ENCODE measurements at regions not wholly inside any gene's neighbourhood (a gene's known extent, or its start where the extent isn't known, plus 50 kb on each side); places are given as distances from the start of the nearest gene placed in this dataset.

DNA sequence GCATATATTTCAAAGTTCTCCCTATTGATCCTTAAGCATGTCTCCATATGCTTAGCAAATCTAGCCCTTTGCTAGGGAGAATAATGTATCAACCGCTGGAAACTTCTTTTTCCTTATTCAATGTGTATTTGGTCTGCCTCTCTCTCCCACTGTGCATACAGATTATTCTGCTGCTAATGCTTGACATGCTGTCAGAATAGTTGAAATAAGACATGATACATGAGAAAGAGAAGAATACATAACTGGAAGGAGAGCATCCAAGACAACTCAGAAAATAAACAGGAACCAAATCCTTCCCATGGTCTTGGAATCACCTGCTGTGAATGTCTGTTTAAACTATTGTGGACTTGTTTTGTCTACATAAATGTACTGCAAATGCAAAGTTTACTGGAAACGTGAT is 1103.0 kb downstream of the EFNB2 start:
- no peaks in the 10 kb centered on the region for H3K36me3 ChIP-seq
- no peak overlapping the region for H3K4me3 ChIP-seq
- no peaks in the 10 kb centered on the region for H3K4me1 ChIP-seq
- intact Hi-C loops (cut with DNase I) = no loop called here
- H3K27ac ChIP-seq = no peak overlapping the region
- H3K27me3 ChIP-seq = no peaks in the 10 kb centered on the region
- no peaks in the 10 kb centered on the region for H3K9me3 ChIP-seq
- no peak for DNase-seq (ENCODE audit: extremely low spot score in 2 of 2)
- no peak for TF ChIP-seq POLR2A (IDR thresholded peaks at IDR 0.05)
- TF ChIP-seq, protein P1, sequence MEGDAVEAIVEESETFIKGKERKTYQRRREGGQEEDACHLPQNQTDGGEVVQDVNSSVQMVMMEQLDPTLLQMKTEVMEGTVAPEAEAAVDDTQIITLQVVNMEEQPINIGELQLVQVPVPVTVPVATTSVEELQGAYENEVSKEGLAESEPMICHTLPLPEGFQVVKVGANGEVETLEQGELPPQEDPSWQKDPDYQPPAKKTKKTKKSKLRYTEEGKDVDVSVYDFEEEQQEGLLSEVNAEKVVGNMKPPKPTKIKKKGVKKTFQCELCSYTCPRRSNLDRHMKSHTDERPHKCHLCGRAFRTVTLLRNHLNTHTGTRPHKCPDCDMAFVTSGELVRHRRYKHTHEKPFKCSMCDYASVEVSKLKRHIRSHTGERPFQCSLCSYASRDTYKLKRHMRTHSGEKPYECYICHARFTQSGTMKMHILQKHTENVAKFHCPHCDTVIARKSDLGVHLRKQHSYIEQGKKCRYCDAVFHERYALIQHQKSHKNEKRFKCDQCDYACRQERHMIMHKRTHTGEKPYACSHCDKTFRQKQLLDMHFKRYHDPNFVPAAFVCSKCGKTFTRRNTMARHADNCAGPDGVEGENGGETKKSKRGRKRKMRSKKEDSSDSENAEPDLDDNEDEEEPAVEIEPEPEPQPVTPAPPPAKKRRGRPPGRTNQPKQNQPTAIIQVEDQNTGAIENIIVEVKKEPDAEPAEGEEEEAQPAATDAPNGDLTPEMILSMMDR (IDR thresholded peaks at IDR 0.05) = no peak
- no peak for TF ChIP-seq POLR2AphosphoS5 (IDR thresholded peaks at IDR 0.05; ENCODE audit: insufficient read depth in 1 of 2, low read depth in 1 of 2)

DNA sequence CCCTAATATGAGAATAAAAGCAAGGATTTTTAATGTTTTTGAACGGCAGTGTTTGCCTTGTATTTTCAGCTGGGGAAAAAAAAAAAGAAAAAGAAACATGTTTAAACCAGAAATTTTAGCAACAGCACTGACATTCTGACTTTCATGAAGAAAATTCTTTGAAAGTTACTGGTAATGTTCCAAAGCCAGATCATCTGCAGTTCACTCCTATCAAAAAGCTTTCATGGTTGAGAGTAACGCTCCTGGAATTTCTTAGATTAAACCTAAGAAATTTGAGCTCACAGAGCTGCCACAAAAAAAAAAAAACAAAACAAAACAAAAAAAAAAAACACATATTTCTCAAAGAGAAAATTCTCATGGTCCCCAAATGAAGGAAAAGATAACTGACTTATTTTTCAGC is 1106.7 kb downstream of the EFNB2 start:
- no peaks in the 10 kb centered on the region for H3K36me3 ChIP-seq
- TF ChIP-seq, protein P1 (IDR thresholded peaks at IDR 0.05) = no peak
- no peak for TF ChIP-seq POLR2AphosphoS5 (IDR thresholded peaks at IDR 0.05; ENCODE audit: insufficient read depth in 1 of 2, low read depth in 1 of 2)
- no peak for TF ChIP-seq POLR2A (IDR thresholded peaks at IDR 0.05)
- H3K27me3 ChIP-seq = no peaks in the 10 kb centered on the region
- DNase-seq (ENCODE audit: extremely low spot score in 2 of 2) = no peak
- no peak overlapping the region for H3K27ac ChIP-seq
- no peaks in the 10 kb centered on the region for H3K4me1 ChIP-seq
- H3K4me3 ChIP-seq = no peak overlapping the region
- H3K9me3 ChIP-seq = no peaks in the 10 kb centered on the region
- intact Hi-C loops (cut with DNase I) = no loop called here

DNA sequence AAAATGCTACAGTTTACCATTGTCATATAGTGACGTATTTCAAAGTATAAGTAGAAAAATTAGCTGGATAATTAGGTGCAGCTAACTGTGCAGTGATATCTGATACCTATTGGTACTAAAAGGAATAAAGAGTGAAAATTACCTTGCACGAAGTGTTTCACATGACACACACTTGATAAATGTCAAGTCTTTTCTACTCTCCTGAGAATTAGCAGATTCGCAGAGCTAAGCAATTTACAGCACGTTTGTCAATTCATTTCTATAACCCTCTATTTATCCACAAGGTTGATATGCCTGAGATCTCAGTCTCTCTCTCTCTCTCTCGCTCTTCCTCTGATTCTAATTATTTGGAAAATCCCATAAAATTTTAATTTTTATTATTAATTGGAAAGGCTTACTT is 1109.0 kb downstream of the EFNB2 start:
- TF ChIP-seq, protein P1 (IDR thresholded peaks at IDR 0.05) = no peak
- TF ChIP-seq POLR2AphosphoS5 (IDR thresholded peaks at IDR 0.05; ENCODE audit: insufficient read depth in 1 of 2, low read depth in 1 of 2) (no peak), POLR2A (IDR thresholded peaks at IDR 0.05) (no peak)
- no peaks in the 10 kb centered on the region for H3K36me3 ChIP-seq
- no peak overlapping the region for H3K27ac ChIP-seq
- intact Hi-C loops (cut with DNase I) = no loop called here
- DNase-seq (ENCODE audit: extremely low spot score in 2 of 2) = no peak
- no peak overlapping the region for H3K4me3 ChIP-seq
- H3K9me3 ChIP-seq = no peaks in the 10 kb centered on the region
- H3K4me1 ChIP-seq = no peaks in the 10 kb centered on the region
- no peaks in the 10 kb centered on the region for H3K27me3 ChIP-seq

DNA sequence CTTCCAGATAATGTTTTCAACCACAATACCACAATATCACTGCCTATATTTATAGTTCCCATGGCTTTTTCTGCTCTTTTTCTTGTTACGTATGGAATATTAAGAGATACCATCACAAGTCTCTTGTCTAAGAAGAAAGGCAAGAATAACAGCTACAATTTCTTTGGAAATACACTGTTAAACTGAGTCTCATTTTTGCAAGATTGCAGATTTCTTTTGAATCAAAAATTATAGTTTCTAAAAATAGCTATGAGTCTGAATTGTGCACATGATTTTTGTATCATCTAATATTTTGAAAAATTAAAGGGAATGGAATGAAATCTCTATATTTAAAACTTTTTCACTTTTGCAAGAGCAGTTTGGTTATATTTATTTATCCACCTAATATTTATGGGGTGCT is 1120.8 kb downstream of the EFNB2 start:
- TF ChIP-seq, protein P1 (IDR thresholded peaks at IDR 0.05) = no peak
- TF ChIP-seq POLR2A (IDR thresholded peaks at IDR 0.05) (no peak), POLR2AphosphoS5 (IDR thresholded peaks at IDR 0.05; ENCODE audit: insufficient read depth in 1 of 2, low read depth in 1 of 2) (no peak)
- no peak for DNase-seq (ENCODE audit: extremely low spot score in 2 of 2)
- Histone ChIP-seq H3K27me3 (no peaks in the 10 kb centered on the region), H3K36me3 (no peaks in the 10 kb centered on the region), H3K4me1 (no peaks in the 10 kb centered on the region), H3K9me3 (no peaks in the 10 kb centered on the region), H3K27ac (no peak overlapping the region), H3K4me3 (no peak overlapping the region)
- intact Hi-C loops (cut with DNase I) = no loop called here

DNA sequence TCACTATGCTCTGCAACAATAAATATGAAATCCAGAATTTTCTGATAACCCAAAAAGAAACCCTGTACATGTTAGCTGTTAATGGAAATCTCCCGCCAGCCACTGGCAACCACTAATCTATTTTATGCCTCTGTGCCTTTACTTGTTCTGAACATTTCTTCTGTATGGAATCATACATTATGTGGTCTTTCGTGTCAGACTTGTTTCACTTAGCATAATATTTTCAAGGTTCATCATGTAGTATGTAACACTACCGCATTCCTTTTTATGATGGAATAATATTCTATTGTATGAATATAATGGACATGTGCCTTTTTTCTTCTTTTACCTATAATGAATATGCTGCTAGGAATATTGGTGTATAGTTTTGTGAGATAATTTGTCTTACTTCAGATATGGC is 1123.3 kb downstream of the EFNB2 start:
- no peak for DNase-seq (ENCODE audit: extremely low spot score in 2 of 2)
- H3K36me3 ChIP-seq = no peaks in the 10 kb centered on the region
- H3K27ac ChIP-seq = no peak overlapping the region
- H3K4me1 ChIP-seq = no peaks in the 10 kb centered on the region
- no peaks in the 10 kb centered on the region for H3K27me3 ChIP-seq
- H3K4me3 ChIP-seq = no peak overlapping the region
- TF ChIP-seq POLR2A (IDR thresholded peaks at IDR 0.05) (no peak), POLR2AphosphoS5 (IDR thresholded peaks at IDR 0.05; ENCODE audit: insufficient read depth in 1 of 2, low read depth in 1 of 2) (no peak)
- TF ChIP-seq, protein P1 (IDR thresholded peaks at IDR 0.05) = no peak
- H3K9me3 ChIP-seq = no peaks in the 10 kb centered on the region
- intact Hi-C loops (cut with DNase I) = no loop called here

Measured in vagina (tissue), 2 donors.